HepG2 (cell line): ENCODE measurements at regions not wholly inside any gene's neighbourhood (a gene's known extent, or its start where the extent isn't known, plus 50 kb on each side); places are given as distances from the start of the nearest gene placed in this dataset.

ENCODE experiments used
- ATF2 ChIP-seq: sonication (generic); formaldehyde crosslinking; IDR thresholded peaks from 2 replicates; pipeline ENCODE4 v1.4.0; 2020; ENCODE audit warnings: missing genetic modification reagents
- BATF2 ChIP-seq: sonication (generic); formaldehyde crosslinking; IDR thresholded peaks from 2 replicates; pipeline ENCODE4 v1.8.0; 2022; ENCODE audit warnings: mild to moderate bottlenecking, missing genetic modification reagents, moderate library complexity
- DNMT1 ChIP-seq: sonication (generic); formaldehyde crosslinking; IDR thresholded peaks from 2 replicates; pipeline ENCODE4 v1.5.1; 2020; ENCODE audit warnings: mild to moderate bottlenecking, missing genetic modification reagents
- IRX3 ChIP-seq: sonication (generic); formaldehyde crosslinking; IDR thresholded peaks from 2 replicates; pipeline ENCODE4 v1.8.1; 2023; ENCODE audit warnings: mild to moderate bottlenecking, low read depth, missing genetic modification reagents, borderline replicate concordance
- NR0B2 ChIP-seq: sonication (generic); formaldehyde crosslinking; IDR thresholded peaks from 2 replicates; pipeline ENCODE4 v1.4.0; 2020; ENCODE audit warnings: mild to moderate bottlenecking, missing genetic modification reagents
- PREB ChIP-seq: sonication (generic); formaldehyde crosslinking; IDR thresholded peaks from 2 replicates; pipeline ENCODE4 v1.4.0; 2020; ENCODE audit warnings: missing genetic modification reagents
- RFXANK ChIP-seq: IDR thresholded peaks from 2 replicates; pipeline ENCODE4 v1.6.1; 2016
- SMC3 ChIP-seq: IDR thresholded peaks from 2 replicates; pipeline ENCODE4 v1.6.1; 2011; ENCODE audit warnings: low read length, improper control_type of control experiment
- TOE1 ChIP-seq: sonication (generic); formaldehyde crosslinking; IDR thresholded peaks from 2 replicates; pipeline ENCODE4 v1.4.0; 2020; ENCODE audit warnings: mild to moderate bottlenecking, missing genetic modification reagents
- ZBTB33 ChIP-seq: sonication (generic); formaldehyde crosslinking; IDR thresholded peaks from 2 replicates; pipeline ENCODE4 v1.4.0; 2020; ENCODE audit warnings: missing genetic modification reagents
- ZBTB39 ChIP-seq: sonication (generic); formaldehyde crosslinking; IDR thresholded peaks from 2 replicates; pipeline ENCODE4 v1.5.0; 2020; ENCODE audit warnings: missing genetic modification reagents
- ZFP62 ChIP-seq: sonication (generic); formaldehyde crosslinking; IDR thresholded peaks from 2 replicates; pipeline ENCODE4 v1.4.0; 2020; ENCODE audit warnings: missing genetic modification reagents

- TF ChIP-seq IRX3 (CRISPR knock-in tag) = no peak
- TF ChIP-seq SMC3 = no peak
- no peak for TF ChIP-seq ZFP62 (CRISPR knock-in tag)
- TF ChIP-seq DNMT1 (CRISPR knock-in tag) = no peak
- TF ChIP-seq ZBTB39 = no peak
- TF ChIP-seq TOE1 (CRISPR knock-in tag) = no peak
- no peak for TF ChIP-seq PREB (CRISPR knock-in tag)
- TF ChIP-seq NR0B2 (CRISPR knock-in tag) = no peak
- no peak for TF ChIP-seq BATF2 (CRISPR knock-in tag)
- TF ChIP-seq RFXANK = no peak
- no peak for TF ChIP-seq ATF2 (CRISPR knock-in tag)
- TF ChIP-seq ZBTB33 (CRISPR knock-in tag) = no peak
Measured at GRCh38 chr2:11012131-11012693, 100.5 kb downstream of the KCNF1 start (continued).
